ENCODE measurements at regions not wholly inside any gene's neighbourhood (a gene's known extent, or its start where the extent isn't known, plus 50 kb on each side); places are given as distances from the start of the nearest gene placed in this dataset.
A peak's percentile ranks its signal among the peaks of the same experiment; 100 is the strongest.

GRCh38 chr19:30648866-30649862 is 277.0 kb downstream of the ZNF536 start:
- DNase-seq = no peak

GRCh38 chr19:30647891-30648720 is 275.9 kb downstream of the ZNF536 start:
- DNase-seq = peak; percentile 35

- no peak for DNase-seq
These were observed 274.6 kb downstream of the ZNF536 start for GRCh38 chr19:30646806-30647205.

- no peak for DNase-seq
These were observed 273.9 kb downstream of the ZNF536 start for GRCh38 chr19:30645946-30646577.

- peak; percentile 46 for DNase-seq
These were observed 268.2 kb downstream of the ZNF536 start for GRCh38 chr19:30640252-30640965.

GRCh38 chr19:30638889-30639288 is 266.7 kb downstream of the ZNF536 start:
- no peak for DNase-seq

- DNase-seq = no peak
These were observed 265.7 kb downstream of the ZNF536 start for GRCh38 chr19:30637926-30638325.

- no peak for DNase-seq
These were observed 263.1 kb downstream of the ZNF536 start for GRCh38 chr19:30634996-30635975.

GRCh38 chr19:30634131-30634830 is 262.1 kb downstream of the ZNF536 start:
- DNase-seq = no peak

GRCh38 chr19:30631033-30631370 is 258.8 kb downstream of the ZNF536 start:
- DNase-seq = no peak

- DNase-seq = no peak
These were observed 258.3 kb downstream of the ZNF536 start for GRCh38 chr19:30630289-30631032.

- no peak for DNase-seq
These were observed 256.9 kb downstream of the ZNF536 start for GRCh38 chr19:30629086-30629485.

- no peak for DNase-seq
These were observed 254.4 kb downstream of the ZNF536 start for GRCh38 chr19:30626626-30626966.

GRCh38 chr19:30625947-30626625 is 253.9 kb downstream of the ZNF536 start:
- DNase-seq = no peak

- no peak for DNase-seq
These were observed 250.1 kb downstream of the ZNF536 start for GRCh38 chr19:30622276-30622675.

- no peak for DNase-seq
These were observed 249.2 kb downstream of the ZNF536 start for GRCh38 chr19:30621326-30621920.

GRCh38 chr19:30620354-30620753 is 248.2 kb downstream of the ZNF536 start:
- no peak for DNase-seq

- DNase-seq = no peak
These were observed 237.6 kb downstream of the ZNF536 start for GRCh38 chr19:30609656-30610270.

GRCh38 chr19:30608471-30608870 is 236.3 kb downstream of the ZNF536 start:
- DNase-seq = no peak
